ENCODE measurements at regions not wholly inside any gene's neighbourhood (a gene's known extent, or its start where the extent isn't known, plus 50 kb on each side); places are given as distances from the start of the nearest gene placed in this dataset.

DNA sequence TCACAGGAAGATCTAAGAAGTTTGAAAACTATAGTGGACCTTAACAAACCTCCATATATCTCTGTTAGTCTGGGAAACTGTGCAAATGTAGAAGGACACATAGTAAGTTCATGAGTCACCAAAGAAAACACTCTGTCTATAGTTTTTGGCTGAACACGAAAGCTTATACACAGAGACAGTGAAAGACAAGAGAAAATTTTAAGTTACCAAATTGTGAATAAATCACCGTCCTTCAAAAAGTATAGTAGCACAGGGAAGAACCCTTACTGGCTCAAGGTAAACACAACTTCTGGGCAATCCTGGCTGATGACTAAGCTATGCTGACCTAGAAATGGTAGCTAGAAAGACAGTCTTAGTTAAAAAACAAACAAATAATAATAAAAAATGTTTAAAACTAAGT is 1057.9 kb downstream of the AMY1C start:
- TF ChIP-seq, protein P1, sequence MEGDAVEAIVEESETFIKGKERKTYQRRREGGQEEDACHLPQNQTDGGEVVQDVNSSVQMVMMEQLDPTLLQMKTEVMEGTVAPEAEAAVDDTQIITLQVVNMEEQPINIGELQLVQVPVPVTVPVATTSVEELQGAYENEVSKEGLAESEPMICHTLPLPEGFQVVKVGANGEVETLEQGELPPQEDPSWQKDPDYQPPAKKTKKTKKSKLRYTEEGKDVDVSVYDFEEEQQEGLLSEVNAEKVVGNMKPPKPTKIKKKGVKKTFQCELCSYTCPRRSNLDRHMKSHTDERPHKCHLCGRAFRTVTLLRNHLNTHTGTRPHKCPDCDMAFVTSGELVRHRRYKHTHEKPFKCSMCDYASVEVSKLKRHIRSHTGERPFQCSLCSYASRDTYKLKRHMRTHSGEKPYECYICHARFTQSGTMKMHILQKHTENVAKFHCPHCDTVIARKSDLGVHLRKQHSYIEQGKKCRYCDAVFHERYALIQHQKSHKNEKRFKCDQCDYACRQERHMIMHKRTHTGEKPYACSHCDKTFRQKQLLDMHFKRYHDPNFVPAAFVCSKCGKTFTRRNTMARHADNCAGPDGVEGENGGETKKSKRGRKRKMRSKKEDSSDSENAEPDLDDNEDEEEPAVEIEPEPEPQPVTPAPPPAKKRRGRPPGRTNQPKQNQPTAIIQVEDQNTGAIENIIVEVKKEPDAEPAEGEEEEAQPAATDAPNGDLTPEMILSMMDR (IDR thresholded peaks at IDR 0.05) = no peak
- Mint-ChIP-seq H3K27ac (no peak overlapping the region), H3K36me3 (ENCODE audit: low read depth) (no peaks in the 10 kb centered on the region), H3K27me3 (ENCODE audit: low read depth, poor library complexity) (no peaks in the 10 kb centered on the region), H3K9me3 (no peaks in the 10 kb centered on the region), H3K4me1 (no peaks in the 10 kb centered on the region), H3K4me3 (no peak overlapping the region)
- no peak for DNase-seq

DNA sequence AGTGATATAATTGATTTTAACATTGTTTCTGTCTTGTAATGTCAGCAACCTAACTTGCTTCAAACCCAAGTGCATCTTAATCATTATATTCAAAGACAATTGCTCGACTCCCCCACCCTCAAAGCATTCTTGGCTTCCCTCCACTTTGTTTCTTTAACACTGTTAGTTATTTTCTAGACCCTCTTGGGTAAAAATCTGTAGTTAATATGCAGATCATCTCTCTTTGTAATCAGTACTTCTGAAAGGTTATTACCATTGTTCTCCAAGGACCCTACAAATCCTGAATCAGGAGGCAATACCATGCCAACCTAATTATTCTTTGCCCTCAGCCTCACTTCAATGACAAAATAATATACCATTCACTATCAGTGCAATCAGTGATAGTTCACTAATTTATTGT is 1075.7 kb downstream of the AMY1C start:
- DNase-seq = no peak
- Mint-ChIP-seq H3K9me3 (peaks cover under 1% of the 10 kb centered on the region), H3K36me3 (ENCODE audit: low read depth) (no peaks in the 10 kb centered on the region), H3K27me3 (ENCODE audit: low read depth, poor library complexity) (peaks cover under 1% of the 10 kb centered on the region), H3K27ac (no peak overlapping the region), H3K4me3 (no peak overlapping the region), H3K4me1 (no peaks in the 10 kb centered on the region)
- TF ChIP-seq, protein P1 (IDR thresholded peaks at IDR 0.05) = no peak

DNA sequence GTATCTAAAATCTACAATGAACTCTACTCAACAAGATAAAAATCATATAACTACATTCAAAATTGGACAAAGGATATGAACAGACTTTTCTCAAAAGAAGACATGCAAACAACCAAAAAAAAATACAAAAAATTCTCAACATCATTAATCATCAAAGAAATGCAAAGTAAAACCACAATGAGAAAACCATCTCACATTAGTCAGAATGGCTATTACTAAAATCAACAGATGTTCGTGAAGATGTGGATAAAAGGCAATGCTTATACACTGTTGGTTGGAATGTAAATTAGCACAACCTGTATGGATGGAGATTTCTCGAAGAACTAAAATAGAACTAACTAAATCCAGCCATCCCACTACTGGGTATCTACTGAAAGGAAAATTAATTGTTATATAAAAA is 1080.8 kb downstream of the AMY1C start:
- Mint-ChIP-seq H3K4me3 (no peak overlapping the region), H3K9me3 (peaks cover 2% of the 10 kb centered on the region), H3K36me3 (ENCODE audit: low read depth) (no peaks in the 10 kb centered on the region), H3K27ac (no peak overlapping the region), H3K4me1 (no peaks in the 10 kb centered on the region), H3K27me3 (ENCODE audit: low read depth, poor library complexity) (no peaks in the 10 kb centered on the region)
- TF ChIP-seq, protein P1 (IDR thresholded peaks at IDR 0.05) = no peak
- no peak for DNase-seq

DNA sequence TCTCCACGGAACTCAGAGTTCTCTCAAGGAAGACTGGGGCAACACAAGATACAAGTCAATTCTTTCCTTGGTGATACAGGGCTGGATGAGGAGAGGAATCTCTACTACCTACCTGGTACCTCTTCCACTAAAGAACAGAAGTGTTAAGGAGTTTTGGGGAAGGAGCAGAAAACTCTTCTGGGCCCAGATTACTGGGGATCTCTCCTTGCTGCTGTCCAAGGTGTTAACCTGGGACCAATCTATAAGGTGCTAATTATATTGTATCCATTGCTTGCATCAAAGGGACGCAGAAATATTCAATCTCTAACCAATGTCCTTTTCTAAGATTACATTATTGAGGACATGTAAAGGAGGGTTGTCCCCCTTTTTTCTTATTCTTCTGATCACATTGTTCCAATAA is 1102.5 kb downstream of the AMY1C start:
- no peak for DNase-seq
- H3K27ac Mint-ChIP-seq = no peak overlapping the region
- peaks cover 4% of the 10 kb centered on the region for H3K9me3 Mint-ChIP-seq

DNA sequence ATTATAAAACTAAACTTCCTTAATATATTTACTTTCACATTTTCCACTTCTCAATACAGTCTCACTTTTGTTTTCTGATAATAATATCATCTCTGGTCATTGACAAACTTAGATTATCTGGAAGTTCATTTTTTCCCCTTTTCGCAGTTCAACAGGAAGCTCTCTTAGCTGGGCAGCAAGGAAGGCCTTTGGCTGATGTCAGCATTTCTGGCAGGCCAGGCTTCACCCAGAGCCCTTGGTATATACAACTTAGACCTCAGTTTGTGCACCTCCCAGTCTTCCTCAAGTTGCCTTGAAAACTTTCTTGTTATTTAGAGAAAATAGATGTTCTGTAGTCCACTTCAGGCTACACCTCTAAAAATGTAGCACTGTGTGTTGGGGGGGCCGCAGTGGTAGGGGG is 1103.6 kb downstream of the AMY1C start:
- TF ChIP-seq, protein P1 (IDR thresholded peaks at IDR 0.05) = no peak
- no peaks in the 10 kb centered on the region for H3K4me1 Mint-ChIP-seq
- no peaks in the 10 kb centered on the region for H3K36me3 Mint-ChIP-seq (ENCODE audit: low read depth)
- H3K27ac Mint-ChIP-seq = no peak overlapping the region
- H3K27me3 Mint-ChIP-seq (ENCODE audit: low read depth, poor library complexity) = peaks cover 5% of the 10 kb centered on the region
- no peak for DNase-seq
- H3K4me3 Mint-ChIP-seq = no peak overlapping the region
- peaks cover 14% of the 10 kb centered on the region for H3K9me3 Mint-ChIP-seq

More for the DNA sequence above, 1102.5 kb downstream of the AMY1C start:
- Mint-ChIP-seq H3K27me3 (ENCODE audit: low read depth, poor library complexity) (peaks cover 5% of the 10 kb centered on the region), H3K36me3 (ENCODE audit: low read depth) (no peaks in the 10 kb centered on the region), H3K4me1 (no peaks in the 10 kb centered on the region), H3K4me3 (no peak overlapping the region)
- TF ChIP-seq, protein P1 (IDR thresholded peaks at IDR 0.05) = no peak

DNA sequence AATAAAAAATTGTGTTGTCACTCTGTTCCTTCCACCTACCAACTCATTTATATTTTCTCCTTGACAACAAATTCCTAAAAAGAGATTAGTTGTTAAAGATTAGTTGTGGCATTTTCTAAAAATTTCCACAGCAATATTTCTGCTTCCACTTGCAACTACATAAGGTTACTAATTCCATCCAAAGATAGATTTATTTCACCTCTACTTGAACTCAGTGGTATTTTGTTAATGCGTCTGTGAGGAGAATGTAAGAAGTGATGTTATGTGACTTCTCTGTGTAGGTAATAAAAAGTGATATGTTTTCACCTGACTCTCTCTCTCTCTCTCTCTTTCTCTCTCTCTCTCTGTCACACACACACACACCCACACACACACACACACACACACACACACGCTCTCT is 1104.8 kb downstream of the AMY1C start:
- no peak overlapping the region for H3K27ac Mint-ChIP-seq
- peaks cover 14% of the 10 kb centered on the region for H3K9me3 Mint-ChIP-seq
- H3K27me3 Mint-ChIP-seq (ENCODE audit: low read depth, poor library complexity) = peaks cover 5% of the 10 kb centered on the region
- H3K4me1 Mint-ChIP-seq = no peaks in the 10 kb centered on the region
- no peak overlapping the region for H3K4me3 Mint-ChIP-seq
- DNase-seq = no peak
- no peaks in the 10 kb centered on the region for H3K36me3 Mint-ChIP-seq (ENCODE audit: low read depth)
- TF ChIP-seq, protein P1 (IDR thresholded peaks at IDR 0.05) = no peak

Data from nephron progenitor cell (in vitro differentiated cells).